GM23338 (cell line): ENCODE measurements at regions not wholly inside any gene's neighbourhood (a gene's known extent, or its start where the extent isn't known, plus 50 kb on each side); places are given as distances from the start of the nearest gene placed in this dataset.

Experiments used
- ATAC-seq: fragments of 200-7000 bp; cut with Tn5 transposase; 3 replicates; pipeline ENCODE4 v1.9.1; 2020
- DNase-seq: peaks from one replicate; pipeline ENCODE4 v3.0.0-alpha.2; 2015; ENCODE audit warnings: low spot score
- H2AFZ ChIP-seq: fragments of 200-600 bp; sonication (generic); 2 replicates; pipeline ENCODE4 v1.8.0; 2016; ENCODE audit warnings: antibody characterized with exemption, mild to moderate bottlenecking, moderate library complexity
- H3F3A ChIP-seq: fragments of 200-600 bp; sonication (generic); replicated peaks from 2 replicates; pipeline ENCODE4 v1.8.0; 2017; ENCODE audit warnings: antibody characterized with exemption, mixed run types, low read depth
- H3K27ac ChIP-seq: fragments of 200-600 bp; sonication (generic); 2 replicates; pipeline ENCODE4 v1.6.1; 2016; ENCODE audit warnings: low read depth
- H3K27me3 ChIP-seq: fragments of 200-600 bp; sonication (generic); 2 replicates; pipeline ENCODE4 v1.8.0; 2016; ENCODE audit warnings: mild to moderate bottlenecking, mixed run types, moderate library complexity; ENCODE audit not compliant: insufficient read depth
- H3K36me3 ChIP-seq: fragments of 200-600 bp; sonication (generic); 2 replicates; pipeline ENCODE4 v1.8.0; 2016; ENCODE audit warnings: mild to moderate bottlenecking; ENCODE audit not compliant: insufficient read depth
- H3K4me1 ChIP-seq: fragments of 200-600 bp; sonication (generic); 2 replicates; pipeline ENCODE4 v1.8.0; 2016; ENCODE audit warnings: mild to moderate bottlenecking, moderate library complexity; ENCODE audit not compliant: insufficient read depth
- H3K4me2 ChIP-seq: fragments of 200-600 bp; sonication (generic); 2 replicates; pipeline ENCODE4 v1.7.1; 2017; ENCODE audit warnings: mixed run types
- H3K4me3 ChIP-seq: fragments of 200-600 bp; sonication (generic); 2 replicates; pipeline ENCODE4 v1.6.1; 2016; ENCODE audit warnings: mixed run types
- H3K79me2 ChIP-seq: fragments of 200-600 bp; sonication (generic); replicated peaks from 2 replicates; pipeline ENCODE4 v1.8.0; 2017; ENCODE audit warnings: mild to moderate bottlenecking; ENCODE audit not compliant: insufficient read depth
- H3K9me2 ChIP-seq: fragments of 200-600 bp; sonication (generic); 2 replicates; pipeline ENCODE4 v1.8.0; 2017; ENCODE audit not compliant: insufficient read depth
- H4K20me1 ChIP-seq: fragments of 200-600 bp; sonication (generic); replicated peaks from 2 replicates; pipeline ENCODE4 v1.8.0; 2017; ENCODE audit warnings: mild to moderate bottlenecking; ENCODE audit not compliant: insufficient read depth
- H3K27ac Mint-ChIP-seq: 2 replicates; pipeline ENCODE4 v1.8.0; 2020; ENCODE audit warnings: inconsistent platforms, mild to moderate bottlenecking, moderate library complexity, mixed read lengths
- H3K27me3 Mint-ChIP-seq: 3 replicates; pipeline ENCODE4 v1.8.0; 2022; ENCODE audit warnings: low read depth, mild to moderate bottlenecking, moderate library complexity, mixed read lengths, inconsistent platforms; ENCODE audit not compliant: insufficient read depth, poor library complexity
- H3K36me3 Mint-ChIP-seq: 3 replicates; pipeline ENCODE4 v1.8.0; 2021; ENCODE audit warnings: low read depth, mild to moderate bottlenecking, inconsistent platforms, moderate library complexity, mixed read lengths
- H3K4me1 Mint-ChIP-seq: 3 replicates; pipeline ENCODE4 v1.8.0; 2020; ENCODE audit warnings: mild to moderate bottlenecking, inconsistent platforms, mixed read lengths
- H3K4me3 Mint-ChIP-seq: 3 replicates; pipeline ENCODE4 v1.8.0; 2021; ENCODE audit warnings: moderate library complexity, mild to moderate bottlenecking, inconsistent platforms, mixed read lengths
- H3K9me3 Mint-ChIP-seq: 3 replicates; pipeline ENCODE4 v1.8.0; 2020; ENCODE audit warnings: moderate library complexity, mild to moderate bottlenecking, inconsistent platforms, mixed read lengths
- CREB1 ChIP-seq: fragments of 250-450 bp; sonication (Bioruptor Pico); IDR thresholded peaks from 2 replicates; pipeline ENCODE4 v1.5.0; 2020; ENCODE audit warnings: low read depth, mild to moderate bottlenecking, moderate library complexity
- EZH2 ChIP-seq: fragments of 200-600 bp; sonication (generic); IDR thresholded peaks from one replicate; pipeline ENCODE4 v1.8.0; 2017; ENCODE audit warnings: antibody characterized with exemption, mild to moderate bottlenecking, low read depth; ENCODE audit not compliant: unreplicated experiment
- EZH2phosphoT487 ChIP-seq: fragments of 200-600 bp; sonication (generic); IDR thresholded peaks from one replicate; pipeline ENCODE4 v1.8.1; 2018; ENCODE audit warnings: antibody characterized with exemption; ENCODE audit not compliant: unreplicated experiment
- JUNB ChIP-seq: IDR thresholded peaks from one replicate; pipeline ENCODE4 v1.6.1; 2016; ENCODE audit warnings: antibody characterized with exemption; ENCODE audit not compliant: unreplicated experiment
- NANOG ChIP-seq: IDR thresholded peaks from 2 replicates; pipeline ENCODE4 v1.6.1; 2016; ENCODE audit warnings: antibody characterized with exemption, borderline replicate concordance
- POLR2AphosphoS5 ChIP-seq: IDR thresholded peaks from 2 replicates; pipeline ENCODE4 v1.6.1; 2016; ENCODE audit warnings: antibody characterized with exemption, low read depth
- STAT1 ChIP-seq: IDR thresholded peaks from one replicate; pipeline ENCODE4 v1.6.1; 2016; ENCODE audit warnings: antibody characterized with exemption; ENCODE audit not compliant: unreplicated experiment
- ZNF114 ChIP-seq: fragments of 250-450 bp; sonication (Bioruptor Pico); IDR thresholded peaks from 2 replicates; pipeline ENCODE4 v1.5.0; 2020; ENCODE audit warnings: mild to moderate bottlenecking, moderate library complexity
- ZNF331 ChIP-seq: fragments of 250-450 bp; sonication (Bioruptor Pico); IDR thresholded peaks from 2 replicates; pipeline ENCODE4 v1.5.0; 2020; ENCODE audit warnings: low read depth, mild to moderate bottlenecking, moderate library complexity
- TF ChIP-seq, protein P1 (sequence below): fragments of 250-450 bp; sonication (Bioruptor Pico); IDR thresholded peaks from 2 replicates; pipeline ENCODE4 v1.5.0; 2020; ENCODE audit warnings: mild to moderate bottlenecking, moderate library complexity
- TF ChIP-seq, protein P2 (sequence below): IDR thresholded peaks from 2 replicates; pipeline ENCODE4 v1.6.1; 2016; ENCODE audit warnings: antibody characterized with exemption
- TF ChIP-seq, protein P3 (sequence below): IDR thresholded peaks from one replicate; pipeline ENCODE4 v1.6.1; 2018; ENCODE audit warnings: antibody characterized with exemption; ENCODE audit not compliant: unreplicated experiment
- TF ChIP-seq, protein P4 (sequence below), 2 experiments: fragments of 200-600 bp in 1 of 2; sonication (generic) in 1 of 2; conservative IDR thresholded peaks; 2 replicates each; pipeline versions ENCODE4 v1.5.1 to v1.6.1; 2016 to 2017; ENCODE audit warnings: antibody characterized with exemption in 2 of 2, low read depth in 2 of 2, mild to moderate bottlenecking in 2 of 2, moderate library complexity in 1 of 2

DNA sequence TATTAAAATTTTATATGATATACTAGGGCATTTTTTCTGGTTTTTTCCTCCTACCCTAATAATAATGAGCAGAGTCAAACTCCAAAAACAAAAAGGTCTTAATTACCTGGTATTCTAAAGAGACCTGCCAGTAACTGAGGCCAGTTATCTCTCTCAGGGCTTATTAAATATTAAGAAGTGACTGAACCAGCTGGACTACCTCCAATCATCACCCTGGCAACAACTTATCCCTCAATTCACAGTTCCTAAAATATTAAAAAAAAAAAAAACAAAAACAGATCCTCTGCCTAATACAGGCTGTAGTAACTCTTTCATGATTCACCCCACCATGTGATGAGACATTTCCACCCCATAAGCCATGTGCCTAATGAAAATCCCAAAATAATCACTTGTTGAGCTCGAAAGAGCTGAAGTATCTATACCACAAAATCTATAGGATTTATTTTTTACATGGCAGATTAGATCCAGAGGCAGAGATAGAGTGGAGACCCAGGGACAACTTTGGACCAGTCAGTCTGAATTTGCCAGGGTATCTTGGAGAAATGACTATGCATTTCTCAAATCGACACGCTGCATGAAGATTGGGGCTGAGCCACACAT is 698.0 kb downstream of the FAT4 start:
- TF ChIP-seq, protein P1, sequence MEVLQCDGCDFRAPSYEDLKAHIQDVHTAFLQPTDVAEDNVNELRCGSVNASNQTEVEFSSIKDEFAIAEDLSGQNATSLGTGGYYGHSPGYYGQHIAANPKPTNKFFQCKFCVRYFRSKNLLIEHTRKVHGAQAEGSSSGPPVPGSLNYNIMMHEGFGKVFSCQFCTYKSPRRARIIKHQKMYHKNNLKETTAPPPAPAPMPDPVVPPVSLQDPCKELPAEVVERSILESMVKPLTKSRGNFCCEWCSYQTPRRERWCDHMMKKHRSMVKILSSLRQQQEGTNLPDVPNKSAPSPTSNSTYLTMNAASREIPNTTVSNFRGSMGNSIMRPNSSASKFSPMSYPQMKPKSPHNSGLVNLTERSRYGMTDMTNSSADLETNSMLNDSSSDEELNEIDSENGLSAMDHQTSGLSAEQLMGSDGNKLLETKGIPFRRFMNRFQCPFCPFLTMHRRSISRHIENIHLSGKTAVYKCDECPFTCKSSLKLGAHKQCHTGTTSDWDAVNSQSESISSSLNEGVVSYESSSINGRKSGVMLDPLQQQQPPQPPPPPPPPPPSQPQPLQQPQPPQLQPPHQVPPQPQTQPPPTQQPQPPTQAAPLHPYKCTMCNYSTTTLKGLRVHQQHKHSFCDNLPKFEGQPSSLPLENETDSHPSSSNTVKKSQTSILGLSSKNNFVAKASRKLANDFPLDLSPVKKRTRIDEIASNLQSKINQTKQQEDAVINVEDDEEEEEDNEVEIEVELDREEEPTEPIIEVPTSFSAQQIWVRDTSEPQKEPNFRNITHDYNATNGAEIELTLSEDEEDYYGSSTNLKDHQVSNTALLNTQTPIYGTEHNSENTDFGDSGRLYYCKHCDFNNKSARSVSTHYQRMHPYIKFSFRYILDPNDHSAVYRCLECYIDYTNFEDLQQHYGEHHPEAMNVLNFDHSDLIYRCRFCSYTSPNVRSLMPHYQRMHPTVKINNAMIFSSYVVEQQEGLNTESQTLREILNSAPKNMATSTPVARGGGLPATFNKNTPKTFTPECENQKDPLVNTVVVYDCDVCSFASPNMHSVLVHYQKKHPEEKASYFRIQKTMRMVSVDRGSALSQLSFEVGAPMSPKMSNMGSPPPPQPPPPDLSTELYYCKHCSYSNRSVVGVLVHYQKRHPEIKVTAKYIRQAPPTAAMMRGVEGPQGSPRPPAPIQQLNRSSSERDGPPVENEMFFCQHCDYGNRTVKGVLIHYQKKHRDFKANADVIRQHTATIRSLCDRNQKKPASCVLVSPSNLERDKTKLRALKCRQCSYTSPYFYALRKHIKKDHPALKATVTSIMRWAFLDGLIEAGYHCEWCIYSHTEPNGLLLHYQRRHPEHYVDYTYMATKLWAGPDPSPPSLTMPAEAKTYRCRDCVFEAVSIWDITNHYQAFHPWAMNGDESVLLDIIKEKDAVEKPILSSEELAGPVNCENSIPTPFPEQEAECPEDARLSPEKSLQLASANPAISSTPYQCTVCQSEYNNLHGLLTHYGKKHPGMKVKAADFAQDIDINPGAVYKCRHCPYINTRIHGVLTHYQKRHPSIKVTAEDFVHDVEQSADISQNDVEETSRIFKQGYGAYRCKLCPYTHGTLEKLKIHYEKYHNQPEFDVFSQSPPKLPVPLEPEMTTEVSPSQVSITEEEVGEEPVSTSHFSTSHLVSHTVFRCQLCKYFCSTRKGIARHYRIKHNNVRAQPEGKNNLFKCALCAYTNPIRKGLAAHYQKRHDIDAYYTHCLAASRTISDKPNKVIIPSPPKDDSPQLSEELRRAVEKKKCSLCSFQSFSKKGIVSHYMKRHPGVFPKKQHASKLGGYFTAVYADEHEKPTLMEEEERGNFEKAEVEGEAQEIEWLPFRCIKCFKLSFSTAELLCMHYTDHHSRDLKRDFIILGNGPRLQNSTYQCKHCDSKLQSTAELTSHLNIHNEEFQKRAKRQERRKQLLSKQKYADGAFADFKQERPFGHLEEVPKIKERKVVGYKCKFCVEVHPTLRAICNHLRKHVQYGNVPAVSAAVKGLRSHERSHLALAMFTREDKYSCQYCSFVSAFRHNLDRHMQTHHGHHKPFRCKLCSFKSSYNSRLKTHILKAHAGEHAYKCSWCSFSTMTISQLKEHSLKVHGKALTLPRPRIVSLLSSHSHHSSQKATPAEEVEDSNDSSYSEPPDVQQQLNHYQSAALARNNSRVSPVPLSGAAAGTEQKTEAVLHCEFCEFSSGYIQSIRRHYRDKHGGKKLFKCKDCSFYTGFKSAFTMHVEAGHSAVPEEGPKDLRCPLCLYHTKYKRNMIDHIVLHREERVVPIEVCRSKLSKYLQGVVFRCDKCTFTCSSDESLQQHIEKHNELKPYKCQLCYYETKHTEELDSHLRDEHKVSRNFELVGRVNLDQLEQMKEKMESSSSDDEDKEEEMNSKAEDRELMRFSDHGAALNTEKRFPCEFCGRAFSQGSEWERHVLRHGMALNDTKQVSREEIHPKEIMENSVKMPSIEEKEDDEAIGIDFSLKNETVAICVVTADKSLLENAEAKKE (CRISPR knock-in tag), result no peak
- TF ChIP-seq, protein P2, sequence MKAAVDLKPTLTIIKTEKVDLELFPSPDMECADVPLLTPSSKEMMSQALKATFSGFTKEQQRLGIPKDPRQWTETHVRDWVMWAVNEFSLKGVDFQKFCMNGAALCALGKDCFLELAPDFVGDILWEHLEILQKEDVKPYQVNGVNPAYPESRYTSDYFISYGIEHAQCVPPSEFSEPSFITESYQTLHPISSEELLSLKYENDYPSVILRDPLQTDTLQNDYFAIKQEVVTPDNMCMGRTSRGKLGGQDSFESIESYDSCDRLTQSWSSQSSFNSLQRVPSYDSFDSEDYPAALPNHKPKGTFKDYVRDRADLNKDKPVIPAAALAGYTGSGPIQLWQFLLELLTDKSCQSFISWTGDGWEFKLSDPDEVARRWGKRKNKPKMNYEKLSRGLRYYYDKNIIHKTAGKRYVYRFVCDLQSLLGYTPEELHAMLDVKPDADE, result no peak
- TF ChIP-seq ZNF114 (CRISPR knock-in tag), result no peak
- TF ChIP-seq CREB1, result no peak
- TF ChIP-seq, protein P3, sequence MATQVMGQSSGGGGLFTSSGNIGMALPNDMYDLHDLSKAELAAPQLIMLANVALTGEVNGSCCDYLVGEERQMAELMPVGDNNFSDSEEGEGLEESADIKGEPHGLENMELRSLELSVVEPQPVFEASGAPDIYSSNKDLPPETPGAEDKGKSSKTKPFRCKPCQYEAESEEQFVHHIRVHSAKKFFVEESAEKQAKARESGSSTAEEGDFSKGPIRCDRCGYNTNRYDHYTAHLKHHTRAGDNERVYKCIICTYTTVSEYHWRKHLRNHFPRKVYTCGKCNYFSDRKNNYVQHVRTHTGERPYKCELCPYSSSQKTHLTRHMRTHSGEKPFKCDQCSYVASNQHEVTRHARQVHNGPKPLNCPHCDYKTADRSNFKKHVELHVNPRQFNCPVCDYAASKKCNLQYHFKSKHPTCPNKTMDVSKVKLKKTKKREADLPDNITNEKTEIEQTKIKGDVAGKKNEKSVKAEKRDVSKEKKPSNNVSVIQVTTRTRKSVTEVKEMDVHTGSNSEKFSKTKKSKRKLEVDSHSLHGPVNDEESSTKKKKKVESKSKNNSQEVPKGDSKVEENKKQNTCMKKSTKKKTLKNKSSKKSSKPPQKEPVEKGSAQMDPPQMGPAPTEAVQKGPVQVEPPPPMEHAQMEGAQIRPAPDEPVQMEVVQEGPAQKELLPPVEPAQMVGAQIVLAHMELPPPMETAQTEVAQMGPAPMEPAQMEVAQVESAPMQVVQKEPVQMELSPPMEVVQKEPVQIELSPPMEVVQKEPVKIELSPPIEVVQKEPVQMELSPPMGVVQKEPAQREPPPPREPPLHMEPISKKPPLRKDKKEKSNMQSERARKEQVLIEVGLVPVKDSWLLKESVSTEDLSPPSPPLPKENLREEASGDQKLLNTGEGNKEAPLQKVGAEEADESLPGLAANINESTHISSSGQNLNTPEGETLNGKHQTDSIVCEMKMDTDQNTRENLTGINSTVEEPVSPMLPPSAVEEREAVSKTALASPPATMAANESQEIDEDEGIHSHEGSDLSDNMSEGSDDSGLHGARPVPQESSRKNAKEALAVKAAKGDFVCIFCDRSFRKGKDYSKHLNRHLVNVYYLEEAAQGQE, result no peak
- TF ChIP-seq EZH2phosphoT487, result no peak
- TF ChIP-seq EZH2, result no peak
- TF ChIP-seq, protein P4, sequence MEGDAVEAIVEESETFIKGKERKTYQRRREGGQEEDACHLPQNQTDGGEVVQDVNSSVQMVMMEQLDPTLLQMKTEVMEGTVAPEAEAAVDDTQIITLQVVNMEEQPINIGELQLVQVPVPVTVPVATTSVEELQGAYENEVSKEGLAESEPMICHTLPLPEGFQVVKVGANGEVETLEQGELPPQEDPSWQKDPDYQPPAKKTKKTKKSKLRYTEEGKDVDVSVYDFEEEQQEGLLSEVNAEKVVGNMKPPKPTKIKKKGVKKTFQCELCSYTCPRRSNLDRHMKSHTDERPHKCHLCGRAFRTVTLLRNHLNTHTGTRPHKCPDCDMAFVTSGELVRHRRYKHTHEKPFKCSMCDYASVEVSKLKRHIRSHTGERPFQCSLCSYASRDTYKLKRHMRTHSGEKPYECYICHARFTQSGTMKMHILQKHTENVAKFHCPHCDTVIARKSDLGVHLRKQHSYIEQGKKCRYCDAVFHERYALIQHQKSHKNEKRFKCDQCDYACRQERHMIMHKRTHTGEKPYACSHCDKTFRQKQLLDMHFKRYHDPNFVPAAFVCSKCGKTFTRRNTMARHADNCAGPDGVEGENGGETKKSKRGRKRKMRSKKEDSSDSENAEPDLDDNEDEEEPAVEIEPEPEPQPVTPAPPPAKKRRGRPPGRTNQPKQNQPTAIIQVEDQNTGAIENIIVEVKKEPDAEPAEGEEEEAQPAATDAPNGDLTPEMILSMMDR (conservative IDR thresholded peaks at IDR 0.05; ENCODE audit: low read depth in 2 of 2), result no peak
- no peak for TF ChIP-seq ZNF331 (CRISPR knock-in tag)
- TF ChIP-seq JUNB, result no peak
- no peak for TF ChIP-seq NANOG
- TF ChIP-seq STAT1, result no peak
- TF ChIP-seq POLR2AphosphoS5, result no peak
- H3K27ac Mint-ChIP-seq, result no peak overlapping the region
- ATAC-seq (no peak), DNase-seq (no peak)
- Histone ChIP-seq H3K4me3 (no peak overlapping the region), H3K27ac (no peak overlapping the region), H3K27me3 (no peaks in the 10 kb centered on the region), H3K4me2 (no peak overlapping the region), H2AFZ (no peak overlapping the region), H3K36me3 (no peaks in the 10 kb centered on the region), H3F3A (no peaks in the 10 kb centered on the region), H3K79me2 (no peaks in the 10 kb centered on the region), H4K20me1 (no peaks in the 10 kb centered on the region), H3K4me1 (no peaks in the 10 kb centered on the region), H3K9me2 (0 out of 2 replicates have a peak, but pooled peaks cover 3% of the 10 kb centered on the region)
- H3K36me3 Mint-ChIP-seq, result no peaks in the 10 kb centered on the region
- no peaks in the 10 kb centered on the region for H3K27me3 Mint-ChIP-seq
- no peak overlapping the region for H3K4me3 Mint-ChIP-seq
- no peaks in the 10 kb centered on the region for H3K9me3 Mint-ChIP-seq
- no peaks in the 10 kb centered on the region for H3K4me1 Mint-ChIP-seq
